Esophagus muscularis mucosa (tissue), 4 donors: ENCODE measurements at regions not wholly inside any gene's neighbourhood (a gene's known extent, or its start where the extent isn't known, plus 50 kb on each side); places are given as distances from the start of the nearest gene placed in this dataset.

ENCODE experiments used
- DNase-seq: peaks from one replicate; pipeline ENCODE4 v3.0.0-alpha.2; 2017; ENCODE audit errors: extremely low spot score
- H3K27ac ChIP-seq, 4 donors: fragments of 200-600 bp; sonication (generic); replicated peaks in 1 of 4; 1 replicate in 3 of 4; 2 replicates in 1 of 4; pipeline ENCODE4 v1.5.1; 2016 to 2019; ENCODE audit warnings: mild to moderate bottlenecking in 1 of 4
- H3K27me3 ChIP-seq, 4 donors: fragments of 200-600 bp; sonication (generic); one replicate each; pipeline versions ENCODE4 v1.5.1 to v1.6.0; 2016 to 2019
- H3K36me3 ChIP-seq, 4 donors: fragments of 200-600 bp; sonication (generic); one replicate each; pipeline ENCODE4 v1.5.1; 2016 to 2019
- H3K4me1 ChIP-seq, 4 donors: fragments of 200-600 bp; sonication (generic); one replicate each; pipeline ENCODE4 v1.5.1; 2016 to 2019
- H3K4me3 ChIP-seq, 4 donors: fragments of 200-600 bp; sonication (generic); 1 replicate in 2 of 4; 2 replicates in 2 of 4; pipeline ENCODE4 v1.5.1; 2016 to 2019; ENCODE audit warnings: mild to moderate bottlenecking in 4 of 4, moderate library complexity in 1 of 4
- H3K9me3 ChIP-seq, 4 donors: fragments of 200-600 bp; sonication (generic); 1 replicate in 3 of 4; 2 replicates in 1 of 4; pipeline ENCODE4 v1.5.1; 2016 to 2019
- EP300 ChIP-seq: sonication (generic); formaldehyde crosslinking; IDR thresholded peaks from one replicate; pipeline ENCODE4 v1.6.1; 2017; ENCODE audit warnings: antibody characterized with exemption
- POLR2A ChIP-seq: fragments of 450-650 bp; IDR thresholded peaks from one replicate; pipeline ENCODE4 v1.6.1; 2017; ENCODE audit warnings: antibody characterized with exemption, moderate library complexity, mild to moderate bottlenecking, low read depth
- POLR2AphosphoS5 ChIP-seq, 2 donors: sonication (generic); formaldehyde crosslinking; IDR thresholded peaks; one replicate each; pipeline ENCODE4 v1.6.1; 2017; ENCODE audit warnings: antibody characterized with exemption in 2 of 2
- WGBS: methylation state at CpG from one replicate; pipeline ENCODE4 v1.1.5; 2018; 5-methylcytosine and 5-hydroxymethylcytosine counted together
- intact Hi-C: fragments of 100-400 bp; cut with DNase I; formaldehyde crosslinking; loops from one replicate; pipeline ENCODE4 v1.15.1; 2023
- TF ChIP-seq, protein P1 (sequence below), 3 experiments: fragments of 200-600 bp in 2 of 3; fragments of 450-650 bp in 1 of 3; sonication (generic) in 2 of 3; IDR thresholded peaks; one replicate each; pipeline ENCODE4 v1.5.1; 2017 to 2019; ENCODE audit warnings: antibody characterized with exemption in 3 of 3, mild to moderate bottlenecking in 2 of 3, moderate library complexity in 1 of 3

DNA sequence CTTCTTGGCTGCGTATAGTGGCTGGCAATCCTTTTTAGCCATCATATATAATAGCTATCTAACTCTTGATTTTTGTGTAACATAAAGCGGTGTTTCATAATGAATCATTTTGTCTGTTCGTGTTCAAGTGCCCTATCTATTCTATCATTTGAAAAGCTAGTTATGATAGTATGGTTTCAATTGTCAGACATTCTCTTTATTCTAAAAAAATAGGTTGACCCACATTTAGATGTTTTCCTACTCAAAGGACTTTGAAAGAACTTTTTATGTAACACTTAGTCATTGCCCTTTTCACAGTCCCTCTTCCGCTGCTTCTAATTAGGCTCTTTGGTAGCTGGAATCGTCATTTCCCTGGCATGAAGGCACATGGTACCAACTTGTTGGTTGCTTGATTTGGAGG is 272.2 kb upstream of the B3GALT2 start:
- 89% methylated on average over 5 of the region's 5 CpGs for WGBS
- H3K36me3 ChIP-seq, result no peaks in the 10 kb centered on the region
- TF ChIP-seq EP300 (no peak), POLR2A (no peak), POLR2AphosphoS5 (IDR thresholded peaks at IDR 0.05) (no peak)
- TF ChIP-seq, protein P1, sequence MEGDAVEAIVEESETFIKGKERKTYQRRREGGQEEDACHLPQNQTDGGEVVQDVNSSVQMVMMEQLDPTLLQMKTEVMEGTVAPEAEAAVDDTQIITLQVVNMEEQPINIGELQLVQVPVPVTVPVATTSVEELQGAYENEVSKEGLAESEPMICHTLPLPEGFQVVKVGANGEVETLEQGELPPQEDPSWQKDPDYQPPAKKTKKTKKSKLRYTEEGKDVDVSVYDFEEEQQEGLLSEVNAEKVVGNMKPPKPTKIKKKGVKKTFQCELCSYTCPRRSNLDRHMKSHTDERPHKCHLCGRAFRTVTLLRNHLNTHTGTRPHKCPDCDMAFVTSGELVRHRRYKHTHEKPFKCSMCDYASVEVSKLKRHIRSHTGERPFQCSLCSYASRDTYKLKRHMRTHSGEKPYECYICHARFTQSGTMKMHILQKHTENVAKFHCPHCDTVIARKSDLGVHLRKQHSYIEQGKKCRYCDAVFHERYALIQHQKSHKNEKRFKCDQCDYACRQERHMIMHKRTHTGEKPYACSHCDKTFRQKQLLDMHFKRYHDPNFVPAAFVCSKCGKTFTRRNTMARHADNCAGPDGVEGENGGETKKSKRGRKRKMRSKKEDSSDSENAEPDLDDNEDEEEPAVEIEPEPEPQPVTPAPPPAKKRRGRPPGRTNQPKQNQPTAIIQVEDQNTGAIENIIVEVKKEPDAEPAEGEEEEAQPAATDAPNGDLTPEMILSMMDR (IDR thresholded peaks at IDR 0.05), result no peak
- intact Hi-C loops, result no loop called here
- no peak overlapping the region for H3K4me3 ChIP-seq
- H3K27me3 ChIP-seq, result no peaks in the 10 kb centered on the region
- no peak overlapping the region for H3K27ac ChIP-seq
- no peaks in the 10 kb centered on the region for H3K4me1 ChIP-seq
- no peak for DNase-seq
- H3K9me3 ChIP-seq, result no peaks in the 10 kb centered on the region

DNA sequence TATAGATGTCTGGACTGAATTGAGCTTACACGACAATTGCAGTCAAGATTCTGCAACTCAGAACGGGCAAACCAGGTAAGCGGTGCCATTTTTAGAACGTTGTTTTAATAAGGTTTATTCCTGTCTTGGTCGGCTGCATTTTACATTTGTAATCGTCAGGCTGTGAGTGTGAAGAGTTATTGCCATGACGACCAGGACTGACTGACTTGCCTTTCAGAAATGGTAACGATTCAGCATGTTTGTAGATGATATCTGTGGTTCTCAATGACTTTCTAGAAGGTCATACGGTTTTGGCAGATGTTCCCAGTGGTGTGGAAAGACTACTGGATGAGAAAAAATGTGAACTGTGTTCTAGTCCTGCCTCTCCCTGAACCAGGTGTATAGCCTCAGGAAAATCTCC is 271.3 kb upstream of the B3GALT2 start:
- DNase-seq, result no peak
- no peak overlapping the region for H3K4me3 ChIP-seq
- WGBS, result 39% methylated on average over 9 of the region's 9 CpGs
- H3K4me1 ChIP-seq, result no peaks in the 10 kb centered on the region
- no peaks in the 10 kb centered on the region for H3K9me3 ChIP-seq
- TF ChIP-seq EP300 (no peak), POLR2AphosphoS5 (IDR thresholded peaks at IDR 0.05) (no peak), POLR2A (no peak)
- TF ChIP-seq, protein P1 (IDR thresholded peaks at IDR 0.05), result no peak
- no peaks in the 10 kb centered on the region for H3K36me3 ChIP-seq
- intact Hi-C loops, result no loop called here
- no peak overlapping the region for H3K27ac ChIP-seq
- H3K27me3 ChIP-seq, result no peaks in the 10 kb centered on the region

DNA sequence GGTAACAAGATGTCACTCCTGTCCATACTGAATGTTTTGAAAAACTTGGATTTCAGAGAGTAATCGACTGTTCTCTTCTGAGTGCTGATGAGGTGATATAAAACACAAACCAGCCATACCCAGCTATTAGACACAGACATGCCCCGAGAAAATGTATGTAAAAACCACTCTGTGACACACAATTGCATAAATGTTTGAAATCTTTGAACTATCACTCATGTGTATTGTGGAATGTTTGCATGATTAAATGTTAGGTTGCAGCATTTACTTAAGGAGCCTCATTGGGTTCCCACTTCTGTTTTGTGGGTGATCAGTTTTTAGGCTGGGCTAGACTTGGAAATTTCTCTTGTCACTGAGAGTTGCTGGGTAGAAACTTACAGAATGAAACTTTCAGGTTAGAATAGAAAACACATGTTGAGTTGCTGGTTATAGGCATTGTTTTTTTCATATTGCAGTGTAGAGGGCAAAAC is 270.4 kb upstream of the B3GALT2 start:
- no peaks in the 10 kb centered on the region for H3K36me3 ChIP-seq
- WGBS, result 61% methylated on average over 2 of the region's 2 CpGs
- no peak for DNase-seq
- no peaks in the 10 kb centered on the region for H3K9me3 ChIP-seq
- no peaks in the 10 kb centered on the region for H3K4me1 ChIP-seq
- TF ChIP-seq POLR2AphosphoS5 (IDR thresholded peaks at IDR 0.05) (no peak), POLR2A (no peak), EP300 (no peak)
- TF ChIP-seq, protein P1 (IDR thresholded peaks at IDR 0.05), result no peak
- intact Hi-C loops, result no loop called here
- no peak overlapping the region for H3K27ac ChIP-seq
- no peak overlapping the region for H3K4me3 ChIP-seq
- no peaks in the 10 kb centered on the region for H3K27me3 ChIP-seq

DNA sequence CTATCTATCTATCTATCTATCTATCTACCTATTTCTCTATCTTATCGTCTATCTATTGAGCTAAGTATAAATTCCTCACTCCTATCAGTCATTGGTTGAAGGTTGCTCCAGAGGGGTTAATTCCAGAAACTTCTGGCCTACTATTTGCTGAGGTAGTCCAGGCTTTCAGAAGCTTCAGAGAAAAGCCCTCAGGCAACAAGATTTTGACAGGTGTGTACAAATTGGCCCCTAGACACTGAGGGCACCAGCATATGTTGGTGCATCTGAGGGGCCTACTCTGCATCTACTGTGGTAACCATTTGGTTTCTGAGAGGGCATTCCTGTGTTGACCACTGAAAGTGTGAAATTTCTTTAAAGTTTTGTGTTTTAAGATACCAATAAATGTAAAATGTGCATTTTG is 265.2 kb upstream of the B3GALT2 start:
- TF ChIP-seq POLR2A (no peak), EP300 (no peak)
- no peaks in the 10 kb centered on the region for H3K9me3 ChIP-seq
- WGBS, result 97% methylated on average over 1 of the region's 1 CpG
- no peak overlapping the region for H3K4me3 ChIP-seq
- intact Hi-C loops, result no loop called here
- H3K36me3 ChIP-seq, result no peaks in the 10 kb centered on the region
- H3K27me3 ChIP-seq, result no peaks in the 10 kb centered on the region
- no peak overlapping the region for H3K27ac ChIP-seq
- DNase-seq, result no peak
- H3K4me1 ChIP-seq, result no peaks in the 10 kb centered on the region

DNA sequence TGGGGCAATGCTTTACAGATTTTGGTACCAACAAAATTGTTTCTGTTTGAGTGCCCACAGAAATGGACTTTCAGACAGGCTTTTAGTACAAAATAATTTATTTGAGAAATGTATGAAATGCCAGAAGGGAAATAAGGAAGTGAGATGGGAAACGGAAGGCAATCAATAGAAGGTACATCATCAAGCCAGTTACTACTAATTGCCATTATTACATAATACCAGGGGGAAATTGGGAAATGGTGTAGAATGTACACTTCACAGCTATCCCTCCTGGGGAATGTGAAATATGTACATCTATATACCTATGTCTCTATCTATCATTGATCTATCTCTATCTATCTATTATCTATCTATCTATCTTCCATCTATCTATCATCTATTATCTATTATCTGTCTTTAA is 264.6 kb upstream of the B3GALT2 start:
- H3K27ac ChIP-seq, result no peak overlapping the region
- H3K9me3 ChIP-seq, result no peaks in the 10 kb centered on the region
- no peaks in the 10 kb centered on the region for H3K36me3 ChIP-seq
- intact Hi-C loops, result no loop called here
- no peaks in the 10 kb centered on the region for H3K4me1 ChIP-seq
- no peaks in the 10 kb centered on the region for H3K27me3 ChIP-seq
- DNase-seq, result no peak
- TF ChIP-seq EP300 (no peak), POLR2AphosphoS5 (IDR thresholded peaks at IDR 0.05) (no peak), POLR2A (no peak)
- TF ChIP-seq, protein P1 (IDR thresholded peaks at IDR 0.05), result no peak
- H3K4me3 ChIP-seq, result no peak overlapping the region
- 86% methylated on average over 1 of the region's 1 CpG for WGBS
